ENCODE measurements at regions not wholly inside any gene's neighbourhood (a gene's known extent, or its start where the extent isn't known, plus 50 kb on each side); places are given as distances from the start of the nearest gene placed in this dataset.
A peak's percentile ranks its signal among the peaks of the same experiment; 100 is the strongest.

DNA sequence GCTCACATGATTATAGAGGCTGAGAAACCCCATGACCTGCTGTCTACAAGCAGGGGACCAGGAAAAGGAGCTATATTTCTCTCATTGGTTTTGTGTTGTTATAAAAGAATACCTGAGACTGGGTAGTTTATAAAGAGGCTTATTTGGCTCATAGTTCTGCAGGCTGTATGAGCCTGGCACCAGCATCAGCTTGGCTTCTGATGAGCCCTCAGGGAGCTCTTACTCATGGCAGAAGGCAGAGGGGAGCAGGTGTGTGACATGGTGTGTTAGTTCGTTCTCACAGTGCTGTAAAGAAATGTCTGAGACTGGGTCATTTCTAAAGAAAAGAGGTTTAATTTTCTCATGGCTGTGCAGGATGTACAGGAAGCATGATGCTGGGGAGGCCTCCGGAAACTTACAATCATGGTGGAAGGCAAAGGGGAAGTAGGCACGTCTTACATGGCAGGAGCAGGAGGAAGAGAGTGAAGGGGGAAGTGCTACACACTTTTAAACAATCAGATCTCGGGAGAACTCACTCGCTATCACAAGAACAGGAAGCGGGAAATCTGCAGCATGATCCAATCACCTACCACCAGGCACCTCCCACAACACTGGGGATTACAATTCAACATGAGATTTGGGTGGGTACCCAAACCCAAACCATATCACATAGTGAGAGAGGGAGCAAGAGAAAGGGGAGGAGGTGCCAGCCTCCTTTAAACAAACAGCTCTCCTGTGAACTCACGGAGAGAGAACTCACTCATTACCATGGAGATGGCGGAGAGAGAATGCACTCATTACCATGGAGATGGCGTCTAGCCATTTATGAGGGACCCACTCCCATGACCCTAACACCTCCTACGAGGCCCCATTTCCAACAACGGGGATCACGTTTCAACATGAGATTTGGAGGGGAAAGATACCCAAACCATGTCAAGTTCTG lies 133.4 kb downstream of the JCAD start:
- TF ChIP-seq, protein P1, sequence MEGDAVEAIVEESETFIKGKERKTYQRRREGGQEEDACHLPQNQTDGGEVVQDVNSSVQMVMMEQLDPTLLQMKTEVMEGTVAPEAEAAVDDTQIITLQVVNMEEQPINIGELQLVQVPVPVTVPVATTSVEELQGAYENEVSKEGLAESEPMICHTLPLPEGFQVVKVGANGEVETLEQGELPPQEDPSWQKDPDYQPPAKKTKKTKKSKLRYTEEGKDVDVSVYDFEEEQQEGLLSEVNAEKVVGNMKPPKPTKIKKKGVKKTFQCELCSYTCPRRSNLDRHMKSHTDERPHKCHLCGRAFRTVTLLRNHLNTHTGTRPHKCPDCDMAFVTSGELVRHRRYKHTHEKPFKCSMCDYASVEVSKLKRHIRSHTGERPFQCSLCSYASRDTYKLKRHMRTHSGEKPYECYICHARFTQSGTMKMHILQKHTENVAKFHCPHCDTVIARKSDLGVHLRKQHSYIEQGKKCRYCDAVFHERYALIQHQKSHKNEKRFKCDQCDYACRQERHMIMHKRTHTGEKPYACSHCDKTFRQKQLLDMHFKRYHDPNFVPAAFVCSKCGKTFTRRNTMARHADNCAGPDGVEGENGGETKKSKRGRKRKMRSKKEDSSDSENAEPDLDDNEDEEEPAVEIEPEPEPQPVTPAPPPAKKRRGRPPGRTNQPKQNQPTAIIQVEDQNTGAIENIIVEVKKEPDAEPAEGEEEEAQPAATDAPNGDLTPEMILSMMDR (IDR thresholded peaks at IDR 0.05): no peak
- intact Hi-C loops (cut with DNase I; ENCODE audit: low total_unique reads): no loop called here
- no peak for DNase-seq

DNA sequence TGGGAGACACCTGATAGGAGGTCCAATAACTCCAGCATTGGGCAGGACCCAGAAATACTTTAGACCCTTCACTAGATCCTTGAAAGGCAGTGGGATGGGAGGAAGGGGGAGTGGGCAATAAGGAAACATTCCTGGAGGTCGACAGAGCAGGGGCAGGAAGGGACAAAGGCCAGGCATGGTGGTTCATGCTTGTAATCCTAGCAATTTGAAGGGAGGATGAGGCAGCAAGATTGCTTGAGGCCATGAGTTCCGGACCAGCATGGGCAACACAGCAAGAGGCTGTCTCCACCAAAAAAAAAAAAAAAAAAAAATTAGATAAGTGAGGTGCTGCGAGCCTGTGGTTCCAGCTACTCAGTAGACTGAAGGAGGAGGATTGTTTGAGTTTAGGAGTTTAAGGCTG lies 134.9 kb downstream of the JCAD start:
- Histone ChIP-seq H3K4me3 (no peak overlapping the region), H3K4me1 (peaks cover 0 to 38% (median 27%) of the 10 kb centered on the region in 4 donors), H3K36me3 (no peaks in the 10 kb centered on the region), H3K27ac (no peak overlapping the region), H3K27me3 (no peaks in the 10 kb centered on the region), H3K9me3 (no peaks in the 10 kb centered on the region)
- no peak for DNase-seq
- intact Hi-C loops (cut with DNase I; ENCODE audit: low total_unique reads): no loop called here
- TF ChIP-seq, protein P1 (IDR thresholded peaks at IDR 0.05): no peak

More for the DNA sequence above, 133.4 kb downstream of the JCAD start:
- Histone ChIP-seq H3K4me3 (no peak overlapping the region), H3K9me3 (no peaks in the 10 kb centered on the region), H3K36me3 (no peaks in the 10 kb centered on the region), H3K4me1 (peaks cover 0 to 28% (median 19%) of the 10 kb centered on the region in 4 donors), H3K27me3 (no peaks in the 10 kb centered on the region), H3K27ac (no peak overlapping the region)

DNA sequence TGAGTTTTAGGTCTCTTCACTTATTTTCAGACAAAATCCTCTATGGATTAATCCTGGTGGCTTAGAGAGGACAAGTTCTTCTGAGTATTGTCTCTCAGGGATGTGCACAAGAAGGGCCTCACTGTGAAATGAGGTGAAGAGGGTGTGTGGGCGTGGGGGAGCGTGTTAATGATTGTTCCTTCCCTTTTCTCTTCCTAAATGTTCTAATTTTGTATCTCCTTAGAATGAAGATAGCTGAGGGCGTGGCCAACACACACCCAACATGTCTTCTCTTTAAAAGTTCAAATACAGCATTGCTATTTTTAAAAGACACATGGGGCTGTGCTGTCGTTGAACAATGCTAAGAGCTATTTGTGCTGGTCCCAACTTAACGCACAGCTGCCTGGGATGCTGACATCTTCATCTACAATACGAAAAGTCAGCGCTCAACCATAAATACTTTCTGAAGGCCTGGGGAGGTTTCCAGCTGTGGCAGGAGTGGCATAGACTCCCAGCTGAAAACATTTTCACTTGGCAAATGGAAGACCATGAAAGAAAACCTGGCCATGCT lies 135.9 kb downstream of the JCAD start:
- intact Hi-C loops (cut with DNase I; ENCODE audit: low total_unique reads): no loop called here
- Histone ChIP-seq H3K27ac (peak overlapping the region; percentile 59 to 73), H3K9me3 (no peaks in the 10 kb centered on the region), H3K36me3 (no peaks in the 10 kb centered on the region), H3K4me1 (peaks cover 0 to 38% (median 27%) of the 10 kb centered on the region in 4 donors), H3K4me3 (no peak overlapping the region), H3K27me3 (no peaks in the 10 kb centered on the region)
- TF ChIP-seq, protein P1 (IDR thresholded peaks at IDR 0.05): no peak
- DNase-seq: no peak

DNA sequence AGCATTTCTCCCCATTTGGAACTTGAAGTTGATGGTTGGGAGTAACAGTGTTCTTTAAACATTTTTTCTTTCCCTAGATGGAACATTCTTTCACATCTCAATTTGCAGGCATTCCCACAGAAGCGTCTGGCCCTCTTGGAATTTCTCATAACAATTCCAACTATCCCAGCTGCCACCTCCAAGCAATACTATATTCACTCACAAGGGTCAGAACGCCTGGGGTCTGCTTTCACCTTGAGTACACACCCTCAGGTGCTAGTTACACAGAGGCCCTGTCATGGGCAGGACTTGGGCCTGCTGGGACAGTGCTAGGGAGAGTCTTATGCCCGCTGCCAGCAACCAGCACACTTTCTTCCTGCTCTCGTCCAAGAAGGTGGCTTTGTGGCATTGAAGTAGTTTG lies 136.5 kb downstream of the JCAD start:
- peak overlapping the region; percentile 59 to 73 for H3K27ac ChIP-seq
- TF ChIP-seq, protein P1 (IDR thresholded peaks at IDR 0.05): no peak
- H3K36me3 ChIP-seq: no peaks in the 10 kb centered on the region
- H3K4me1 ChIP-seq: peaks cover 0 to 38% (median 27%) of the 10 kb centered on the region in 4 donors
- no peaks in the 10 kb centered on the region for H3K27me3 ChIP-seq
- no peaks in the 10 kb centered on the region for H3K9me3 ChIP-seq
- DNase-seq: no peak
- no peak overlapping the region for H3K4me3 ChIP-seq
- intact Hi-C loops (cut with DNase I; ENCODE audit: low total_unique reads): no loop called here

DNA sequence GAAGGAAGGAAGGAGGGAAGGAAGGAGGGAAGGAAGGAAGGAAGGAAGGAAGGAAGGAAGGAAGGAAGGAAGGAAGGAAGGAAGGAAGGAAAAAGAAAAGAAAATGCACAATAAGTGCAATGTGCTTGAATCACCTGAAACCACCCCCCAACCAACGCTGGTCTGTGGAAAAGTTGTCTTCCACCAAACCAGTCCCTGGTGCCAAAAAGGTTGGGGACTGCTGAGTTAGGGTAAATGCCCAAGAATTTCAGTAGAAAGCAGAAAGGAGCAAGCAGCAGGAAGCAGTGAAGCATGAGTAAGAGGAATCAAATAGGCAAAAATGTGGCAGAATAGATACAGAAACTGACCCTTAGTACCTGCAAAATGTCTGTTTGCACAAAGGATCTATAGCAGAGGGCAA lies 137.2 kb downstream of the JCAD start:
- Histone ChIP-seq H3K9me3 (no peaks in the 10 kb centered on the region), H3K27me3 (no peaks in the 10 kb centered on the region), H3K4me1 (peaks cover 0 to 41% (median 27%) of the 10 kb centered on the region in 4 donors), H3K27ac (peak overlapping the region; percentile 59 to 73), H3K4me3 (no peak overlapping the region), H3K36me3 (no peaks in the 10 kb centered on the region)
- DNase-seq: no peak
- intact Hi-C loops (cut with DNase I; ENCODE audit: low total_unique reads): no loop called here
- TF ChIP-seq, protein P1 (IDR thresholded peaks at IDR 0.05): no peak
